ENCODE measurements at regions not wholly inside any gene's neighbourhood (a gene's known extent, or its start where the extent isn't known, plus 50 kb on each side); places are given as distances from the start of the nearest gene placed in this dataset.

DNA sequence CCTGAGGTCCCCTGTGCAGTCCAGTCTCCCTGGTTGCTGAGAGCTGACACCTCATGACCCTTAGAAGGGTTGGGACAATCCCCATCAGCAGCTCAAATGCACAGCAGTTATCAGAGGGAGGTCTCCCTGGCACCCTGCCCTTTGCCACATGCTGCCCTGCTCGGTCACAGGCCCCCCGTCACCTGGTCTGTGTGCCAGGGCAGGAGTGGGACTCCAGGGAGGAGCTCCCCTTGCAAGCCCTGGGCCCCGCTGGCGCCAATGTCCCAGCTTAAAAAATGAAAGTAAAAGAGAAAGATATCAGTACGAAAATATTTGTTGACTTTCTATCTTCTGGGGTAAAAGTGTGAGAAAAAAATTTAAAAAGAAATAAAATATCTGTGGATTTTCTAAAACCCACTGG is 68.1 kb upstream of the SLC22A16 start:
- TF ChIP-seq POLR2A (IDR thresholded peaks at IDR 0.05; ENCODE audit: low read depth, low read length) (no peak), POLR2AphosphoS5 (IDR thresholded peaks at IDR 0.05; ENCODE audit: low read depth, low read length) (no peak), TAF1 (IDR thresholded peaks at IDR 0.05; ENCODE audit: low read depth, low read length) (no peak), SPI1 (IDR thresholded peaks at IDR 0.05; ENCODE audit: low read depth, low read length) (no peak), PAX5 (IDR thresholded peaks at IDR 0.05; ENCODE audit: insufficient read depth, low read length, severe bottlenecking) (no peak)

Data from GM12891 (cell line).